AG09319 (cell line): ENCODE measurements at regions not wholly inside any gene's neighbourhood (a gene's known extent, or its start where the extent isn't known, plus 50 kb on each side); places are given as distances from the start of the nearest gene placed in this dataset.

ENCODE experiments used
- DNase-seq: peaks from one replicate; pipeline ENCODE4 v3.0.0-alpha.2; 2010; ENCODE audit warnings: low read depth; ENCODE audit errors: extremely low read depth
- CTCF ChIP-seq: IDR thresholded peaks from 2 replicates; pipeline ENCODE4 v1.5.1; 2011; ENCODE audit warnings: low read depth, mild to moderate bottlenecking, inconsistent platforms, low read length, moderate library complexity

DNA sequence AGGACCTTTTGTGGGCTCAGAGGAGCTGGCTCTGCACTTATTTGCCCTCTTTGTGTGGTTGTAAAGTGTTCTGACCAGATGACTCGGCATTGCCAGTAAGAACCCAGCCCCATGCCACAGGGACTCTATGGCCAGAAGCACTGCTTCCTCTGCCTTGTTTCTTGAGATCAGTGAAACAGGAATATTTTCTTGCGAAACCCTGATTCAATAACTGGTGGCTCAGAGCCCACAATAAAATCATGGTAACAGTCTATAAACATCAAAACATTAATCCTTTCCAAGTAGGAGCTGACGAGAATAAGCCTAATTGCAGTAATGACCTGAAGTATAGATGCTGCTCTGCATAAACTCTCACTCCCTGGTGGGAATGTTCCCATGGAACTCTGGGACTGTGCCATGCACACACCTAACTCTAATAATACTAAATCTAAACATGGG, 344.3 kb downstream of the ZNF608 start:
- no peak for TF ChIP-seq CTCF
- DNase-seq, result peak; percentile 69

DNA sequence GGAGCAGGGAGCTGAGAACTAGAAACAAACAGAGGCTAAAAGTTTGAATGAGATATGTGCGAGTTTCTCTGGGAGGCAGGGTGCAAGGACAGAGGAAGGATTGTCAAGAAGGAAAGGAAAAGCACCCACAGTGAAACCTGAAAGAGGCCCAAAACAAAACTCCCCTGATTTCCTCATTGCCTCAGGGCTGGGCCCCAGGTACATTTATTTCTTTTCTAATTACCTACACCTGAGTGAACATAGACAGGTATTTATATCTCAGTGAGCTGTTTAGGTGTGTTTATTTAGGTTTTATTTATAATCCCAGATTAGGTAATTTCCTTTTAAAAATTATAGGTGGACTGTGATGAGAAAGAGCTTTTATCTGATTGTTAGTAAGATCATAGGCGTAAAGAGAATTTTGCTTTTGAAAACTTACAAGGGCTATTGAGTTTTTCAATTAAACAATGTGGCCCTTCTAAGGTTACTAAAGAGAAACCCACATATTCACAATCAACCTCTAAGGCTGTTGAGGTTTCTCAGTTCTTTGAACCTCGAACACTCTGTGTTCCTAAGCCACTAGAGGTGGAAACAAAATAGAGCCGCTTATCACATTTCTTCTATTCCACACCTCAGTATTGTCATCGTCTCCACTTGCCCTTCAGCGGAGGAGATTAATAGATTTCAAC, 344.8 kb downstream of the ZNF608 start:
- no peak for DNase-seq
- TF ChIP-seq CTCF, result no peak

DNA sequence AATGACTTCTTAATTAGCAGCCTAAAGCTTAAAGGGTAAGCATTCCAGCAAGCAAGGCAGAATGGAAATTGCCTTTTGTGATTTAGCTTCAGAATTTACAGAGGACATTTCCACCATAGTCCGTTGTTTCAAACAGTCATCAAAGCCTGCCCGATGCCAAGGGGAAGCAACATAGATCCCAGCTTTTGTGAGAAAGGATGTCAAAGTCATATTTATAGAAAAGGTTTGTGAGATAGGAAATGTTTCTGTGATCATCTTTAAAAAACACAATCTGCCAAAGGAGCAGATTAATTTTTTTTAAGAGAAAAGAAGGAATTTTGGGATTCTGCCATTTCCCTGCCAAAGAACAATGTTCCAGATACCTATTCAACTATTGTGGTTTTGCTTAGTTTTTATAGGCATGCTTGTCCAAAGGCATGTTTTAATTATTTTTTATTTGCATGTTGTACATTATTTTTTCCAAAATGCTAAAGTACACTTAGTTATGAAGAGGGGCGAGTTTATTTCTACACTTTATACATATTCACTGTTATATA, 346.9 kb downstream of the ZNF608 start:
- TF ChIP-seq CTCF, result no peak
- DNase-seq, result no peak

- DNase-seq, result peak; percentile 57
- no peak for TF ChIP-seq CTCF
Observed at GRCh38 chr5:124398460-124398859, 348.0 kb downstream of the ZNF608 start.

- no peak for DNase-seq
- TF ChIP-seq CTCF, result no peak
Observed at GRCh38 chr5:124397317-124397716, 349.1 kb downstream of the ZNF608 start.

DNA sequence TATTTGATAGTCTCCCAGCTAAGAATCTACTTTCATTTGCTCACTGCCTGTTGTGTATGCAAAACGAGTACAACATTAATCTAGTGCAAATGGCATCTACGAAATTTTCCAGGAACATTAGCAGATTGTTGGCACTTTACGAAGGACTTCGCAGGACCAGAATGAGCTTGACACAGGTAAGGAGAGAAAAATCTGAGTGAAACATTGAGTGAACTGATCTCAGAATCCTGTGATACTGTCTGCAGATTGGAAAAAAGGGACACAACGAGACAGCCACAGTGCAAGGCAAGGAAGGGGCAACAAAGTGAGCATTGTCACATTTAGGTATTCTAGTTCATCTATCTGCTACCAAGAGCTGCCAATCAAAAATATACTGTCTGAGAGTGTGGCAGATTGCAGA, 350.5 kb downstream of the ZNF608 start:
- DNase-seq, result no peak
- TF ChIP-seq CTCF, result no peak

DNA sequence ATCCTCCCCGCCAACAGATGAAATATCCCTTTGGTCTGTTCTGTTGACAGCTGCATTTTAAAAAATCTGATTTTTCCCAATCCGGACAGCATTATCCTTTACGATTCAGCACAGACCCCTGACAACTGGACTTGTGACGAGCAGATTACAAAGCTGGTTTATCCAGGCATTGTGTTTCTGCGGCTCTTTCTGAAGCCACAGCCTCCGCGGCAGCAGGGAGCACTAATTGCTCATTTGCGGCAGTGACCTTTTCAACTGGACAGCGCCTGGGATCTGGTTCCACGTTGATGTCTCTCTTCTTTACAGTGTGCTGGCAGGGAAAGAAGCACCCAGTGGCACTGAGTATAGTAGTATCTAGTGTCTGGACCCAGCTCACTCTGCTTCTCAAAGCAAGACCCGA, 351.2 kb downstream of the ZNF608 start:
- TF ChIP-seq CTCF, result no peak
- no peak for DNase-seq
